ENCODE measurements at regions not wholly inside any gene's neighbourhood (a gene's known extent, or its start where the extent isn't known, plus 50 kb on each side); places are given as distances from the start of the nearest gene placed in this dataset.

DNA sequence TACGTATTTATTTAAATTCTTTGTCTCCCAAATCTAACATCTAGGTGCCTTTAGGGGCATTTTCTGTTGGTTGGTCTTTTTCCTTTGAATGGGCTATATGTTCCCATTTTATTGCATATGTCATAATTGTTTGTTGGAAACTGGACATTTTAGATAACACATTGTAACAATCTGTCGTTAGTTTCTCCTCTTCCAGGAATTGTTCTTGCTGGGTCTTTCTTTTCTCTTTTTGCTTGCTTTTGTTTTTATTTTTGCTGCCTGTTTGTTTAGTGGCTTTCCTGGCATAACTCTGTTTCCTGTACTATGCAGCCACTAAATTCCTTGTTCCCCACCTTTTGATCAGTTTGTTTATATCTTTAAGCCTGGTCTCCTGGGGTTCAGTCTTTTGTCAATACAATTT, 244.3 kb upstream of the RTL1 start (continued):
- TF ChIP-seq ZNF713 (CRISPR knock-in tag; IDR thresholded peaks at IDR 0.05) = no peak
- TF ChIP-seq ZSCAN22 (CRISPR knock-in tag; IDR thresholded peaks at IDR 0.05) = no peak
- no peak for TF ChIP-seq MZF1 (CRISPR knock-in tag; IDR thresholded peaks at IDR 0.05; ENCODE audit: borderline replicate concordance)
- TF ChIP-seq EP300 (IDR thresholded peaks at IDR 0.05; ENCODE audit: low read depth in 2 of 2, low read length in 2 of 2) = no peak
- TF ChIP-seq EP300 (CRISPR knock-in tag; IDR thresholded peaks at IDR 0.05; ENCODE audit: borderline replicate concordance) = no peak
- TF ChIP-seq CBX5 (CRISPR knock-in tag; IDR thresholded peaks at IDR 0.05; ENCODE audit: borderline replicate concordance) = no peak
- TF ChIP-seq ZNF761 (CRISPR knock-in tag; conservative IDR thresholded peaks at IDR 0.05) = no peak

DNA sequence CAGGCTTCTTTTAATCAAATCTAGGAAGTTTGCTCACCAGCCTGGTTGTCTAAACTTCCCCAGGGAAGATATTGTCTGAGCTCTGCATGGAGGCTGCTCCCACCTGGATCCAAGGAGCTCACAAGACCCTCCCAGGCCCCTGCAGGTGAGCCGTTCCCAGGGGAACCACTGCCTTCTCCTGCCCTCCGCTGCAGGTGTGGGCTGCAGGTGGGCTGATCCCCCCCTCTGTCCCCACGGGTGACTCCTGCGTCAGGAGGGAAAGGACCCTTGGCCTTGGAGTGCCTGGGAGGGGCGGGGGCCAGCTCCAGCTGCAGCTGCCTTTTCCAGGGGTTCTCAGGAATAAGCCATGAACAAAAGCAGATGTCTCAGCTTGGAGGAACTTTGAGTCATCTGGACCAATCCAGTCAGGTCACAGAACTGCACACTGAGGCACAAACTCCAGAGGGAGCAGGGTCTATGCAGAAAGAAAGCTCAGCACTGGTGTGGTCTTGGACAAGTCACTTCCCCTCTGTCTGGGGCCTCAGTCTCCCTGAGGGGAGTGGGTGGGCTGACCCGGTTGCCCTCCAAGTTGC, 246.6 kb upstream of the RTL1 start:
- Histone ChIP-seq H3K79me2 (ENCODE audit: insufficient read depth, low read length) (no peaks in the 10 kb centered on the region), H3K27me3 (ENCODE audit: control insufficient read depth in 1 of 2, insufficient read depth in 2 of 2, low read length in 2 of 2) (peaks cover 1 to 35% of the 10 kb centered on the region in 2 experiments; a peak in 2 of 5 replicates), H3K4me2 (ENCODE audit: low read depth, low read length) (no peak overlapping the region), H2AFZ (ENCODE audit: low read length) (no peak overlapping the region), H3K27ac (ENCODE audit: extremely low read length, insufficient read depth, low read length) (no peak overlapping the region), H3K9me3 (ENCODE audit: low read length) (no peaks in the 10 kb centered on the region), H4K20me1 (ENCODE audit: insufficient read depth, low read length) (no peaks in the 10 kb centered on the region), H3K4me3 (replicated peaks in 1 of 3; ENCODE audit: insufficient read depth in 1 of 3, low read depth in 2 of 3, low read length in 3 of 3) (no peak overlapping the region), H3K4me1 (ENCODE audit: insufficient read depth, low read length) (peaks cover 10% of the 10 kb centered on the region; the same call in 1 of the 2 replicates), H3K36me3 (replicated peaks in 1 of 2; ENCODE audit: control insufficient read depth in 1 of 2, insufficient read depth in 2 of 2, low read length in 2 of 2) (no peaks in the 10 kb centered on the region), H3K9ac (ENCODE audit: insufficient read depth, low read depth, low read length) (no peak overlapping the region)
- WGBS (ENCODE audit: low lambda C conversion rate) = 17% methylated on average over 1 of the region's 6 CpGs
- POLR2A ChIA-PET = no interaction called here
- FAIRE-seq = no peak
- DNase-seq (ENCODE audit: low spot score) = no peak
- in situ Hi-C loops (cut with HindIII; ENCODE audit: extremely low pct_ligation_motif_present, low pct_unique_long_range_greater_than_20kb) (no loop called here), intact Hi-C loops (cut with micrococcal nuclease; ENCODE audit: unreplicated experiment) (no loop called here)
- ATAC-seq = no peak
- CTCF ChIA-PET (ENCODE audit: low intra/inter-chr PET ratio, low total read pairs) = no interaction called here
- no TSS peak for BruUV-seq (replicated peaks)
- TF ChIP-seq, protein P1, sequence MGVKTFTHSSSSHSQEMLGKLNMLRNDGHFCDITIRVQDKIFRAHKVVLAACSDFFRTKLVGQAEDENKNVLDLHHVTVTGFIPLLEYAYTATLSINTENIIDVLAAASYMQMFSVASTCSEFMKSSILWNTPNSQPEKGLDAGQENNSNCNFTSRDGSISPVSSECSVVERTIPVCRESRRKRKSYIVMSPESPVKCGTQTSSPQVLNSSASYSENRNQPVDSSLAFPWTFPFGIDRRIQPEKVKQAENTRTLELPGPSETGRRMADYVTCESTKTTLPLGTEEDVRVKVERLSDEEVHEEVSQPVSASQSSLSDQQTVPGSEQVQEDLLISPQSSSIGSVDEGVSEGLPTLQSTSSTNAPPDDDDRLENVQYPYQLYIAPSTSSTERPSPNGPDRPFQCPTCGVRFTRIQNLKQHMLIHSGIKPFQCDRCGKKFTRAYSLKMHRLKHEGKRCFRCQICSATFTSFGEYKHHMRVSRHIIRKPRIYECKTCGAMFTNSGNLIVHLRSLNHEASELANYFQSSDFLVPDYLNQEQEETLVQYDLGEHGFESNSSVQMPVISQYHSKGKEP (CRISPR knock-in tag; IDR thresholded peaks at IDR 0.05) = no peak
- TF ChIP-seq USF2 (IDR thresholded peaks at IDR 0.05; ENCODE audit: low read depth, low read length) = no peak
- no peak for TF ChIP-seq USF2 (CRISPR knock-in tag; IDR thresholded peaks at IDR 0.05; ENCODE audit: borderline replicate concordance)
- no peak for TF ChIP-seq ZNF513 (CRISPR knock-in tag; conservative IDR thresholded peaks at IDR 0.05)
- TF ChIP-seq ZNF660 (CRISPR knock-in tag; IDR thresholded peaks at IDR 0.05; ENCODE audit: borderline replicate concordance, low read depth) = no peak
- no peak for TF ChIP-seq SP5 (CRISPR knock-in tag; IDR thresholded peaks at IDR 0.05; ENCODE audit: borderline replicate concordance, low read depth)
- TF ChIP-seq FOXK1 (CRISPR knock-in tag; IDR thresholded peaks at IDR 0.05; ENCODE audit: borderline replicate concordance, low read depth) = no peak
- no peak for TF ChIP-seq TSC22D2 (CRISPR knock-in tag; IDR thresholded peaks at IDR 0.05; ENCODE audit: borderline replicate concordance)
- no peak for TF ChIP-seq ZNF761 (CRISPR knock-in tag; conservative IDR thresholded peaks at IDR 0.05)
- no peak for TF ChIP-seq EHMT2 (IDR thresholded peaks at IDR 0.05; ENCODE audit: borderline replicate concordance, low read depth, low read length)
- TF ChIP-seq SUZ12 (IDR thresholded peaks at IDR 0.05; ENCODE audit: low read depth, low read length) = no peak
- TF ChIP-seq HDAC6 (IDR thresholded peaks at IDR 0.05; ENCODE audit: low read depth, low read length) = no peak
- no peak for TF ChIP-seq ZNF724P (CRISPR knock-in tag; IDR thresholded peaks at IDR 0.05; ENCODE audit: borderline replicate concordance)
